Peyer's patch (tissue), 4 donors: ENCODE measurements at regions not wholly inside any gene's neighbourhood (a gene's known extent, or its start where the extent isn't known, plus 50 kb on each side); places are given as distances from the start of the nearest gene placed in this dataset.

Experiments
- DNase-seq, 3 donors: peaks; one replicate each; pipeline ENCODE4 v3.0.0-alpha.2; 2017 to 2019
- H3K27ac ChIP-seq, 4 donors: fragments of 200-600 bp; sonication (generic); one replicate each; pipeline ENCODE4 v1.5.1; 2016 to 2019
- H3K27me3 ChIP-seq, 2 donors: fragments of 200-600 bp; sonication (generic); one replicate each; pipeline ENCODE4 v1.5.1; 2019
- H3K36me3 ChIP-seq, 3 donors: fragments of 200-600 bp; sonication (generic); one replicate each; pipeline ENCODE4 v1.5.1; 2016 to 2019
- H3K4me1 ChIP-seq, 4 donors: fragments of 200-600 bp; sonication (generic); one replicate each; pipeline ENCODE4 v1.5.1; 2016 to 2019
- H3K4me3 ChIP-seq, 4 donors: fragments of 200-600 bp; sonication (generic); 1 replicate in 3 of 4; 2 replicates in 1 of 4; pipeline ENCODE4 v1.5.1; 2016 to 2019; ENCODE audit warnings: mild to moderate bottlenecking in 1 of 4
- H3K9me3 ChIP-seq, 4 donors: fragments of 200-600 bp; sonication (generic); one replicate each; pipeline ENCODE4 v1.5.1; 2016 to 2019; ENCODE audit warnings: mild to moderate bottlenecking in 1 of 4
- POLR2A ChIP-seq, 2 donors: fragments of 450-650 bp; IDR thresholded peaks; one replicate each; pipeline ENCODE4 v1.5.1; 2017; ENCODE audit warnings: antibody characterized with exemption in 2 of 2, mild to moderate bottlenecking in 2 of 2, moderate library complexity in 2 of 2
- TF ChIP-seq, protein P1 (sequence below), 6 experiments: fragments of 450-650 bp in 4 of 6; fragments of 200-600 bp in 2 of 6; sonication (generic) in 1 of 6; IDR thresholded peaks; one replicate each; pipeline ENCODE4 v1.5.1; 2017 to 2019; ENCODE audit warnings: antibody characterized with exemption in 6 of 6, mild to moderate bottlenecking in 3 of 6, moderate library complexity in 1 of 6

DNA sequence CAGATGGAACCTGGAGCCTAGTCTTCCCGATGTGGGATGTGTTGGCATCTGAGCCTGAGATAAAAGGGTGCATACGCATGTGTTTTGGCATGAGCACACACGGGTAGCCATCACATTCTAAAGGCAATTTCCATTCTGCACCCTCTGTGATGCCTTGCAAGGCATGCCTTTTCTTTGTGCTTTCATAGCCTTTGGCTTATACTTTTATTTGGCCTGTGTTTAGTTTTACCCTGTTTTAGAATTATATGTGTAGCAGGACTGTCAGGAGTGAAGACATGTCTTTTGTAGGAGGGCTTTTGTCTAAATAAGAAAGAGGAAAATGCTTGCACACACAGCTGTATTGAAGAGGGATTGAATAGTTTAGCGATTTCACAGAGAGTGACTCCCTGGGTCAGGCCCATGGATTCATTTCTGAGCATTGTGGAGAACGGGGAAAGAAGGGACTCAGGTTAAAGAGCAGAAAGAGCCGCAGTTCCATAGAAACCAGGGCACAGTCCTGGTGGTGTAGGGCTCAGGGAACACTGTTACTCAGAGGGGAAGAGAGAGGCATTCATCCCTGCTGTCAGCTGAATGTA, 530.2 kb downstream of the DHX35 start:
- no peaks in the 10 kb centered on the region for H3K9me3 ChIP-seq
- no peaks in the 10 kb centered on the region for H3K4me1 ChIP-seq
- H3K27ac ChIP-seq, result no peak overlapping the region
- no peak for TF ChIP-seq POLR2A (IDR thresholded peaks at IDR 0.05)
- TF ChIP-seq, protein P1, sequence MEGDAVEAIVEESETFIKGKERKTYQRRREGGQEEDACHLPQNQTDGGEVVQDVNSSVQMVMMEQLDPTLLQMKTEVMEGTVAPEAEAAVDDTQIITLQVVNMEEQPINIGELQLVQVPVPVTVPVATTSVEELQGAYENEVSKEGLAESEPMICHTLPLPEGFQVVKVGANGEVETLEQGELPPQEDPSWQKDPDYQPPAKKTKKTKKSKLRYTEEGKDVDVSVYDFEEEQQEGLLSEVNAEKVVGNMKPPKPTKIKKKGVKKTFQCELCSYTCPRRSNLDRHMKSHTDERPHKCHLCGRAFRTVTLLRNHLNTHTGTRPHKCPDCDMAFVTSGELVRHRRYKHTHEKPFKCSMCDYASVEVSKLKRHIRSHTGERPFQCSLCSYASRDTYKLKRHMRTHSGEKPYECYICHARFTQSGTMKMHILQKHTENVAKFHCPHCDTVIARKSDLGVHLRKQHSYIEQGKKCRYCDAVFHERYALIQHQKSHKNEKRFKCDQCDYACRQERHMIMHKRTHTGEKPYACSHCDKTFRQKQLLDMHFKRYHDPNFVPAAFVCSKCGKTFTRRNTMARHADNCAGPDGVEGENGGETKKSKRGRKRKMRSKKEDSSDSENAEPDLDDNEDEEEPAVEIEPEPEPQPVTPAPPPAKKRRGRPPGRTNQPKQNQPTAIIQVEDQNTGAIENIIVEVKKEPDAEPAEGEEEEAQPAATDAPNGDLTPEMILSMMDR (IDR thresholded peaks at IDR 0.05), result no peak
- no peaks in the 10 kb centered on the region for H3K27me3 ChIP-seq
- H3K4me3 ChIP-seq, result no peak overlapping the region
- no peak for DNase-seq
- no peaks in the 10 kb centered on the region for H3K36me3 ChIP-seq

DNA sequence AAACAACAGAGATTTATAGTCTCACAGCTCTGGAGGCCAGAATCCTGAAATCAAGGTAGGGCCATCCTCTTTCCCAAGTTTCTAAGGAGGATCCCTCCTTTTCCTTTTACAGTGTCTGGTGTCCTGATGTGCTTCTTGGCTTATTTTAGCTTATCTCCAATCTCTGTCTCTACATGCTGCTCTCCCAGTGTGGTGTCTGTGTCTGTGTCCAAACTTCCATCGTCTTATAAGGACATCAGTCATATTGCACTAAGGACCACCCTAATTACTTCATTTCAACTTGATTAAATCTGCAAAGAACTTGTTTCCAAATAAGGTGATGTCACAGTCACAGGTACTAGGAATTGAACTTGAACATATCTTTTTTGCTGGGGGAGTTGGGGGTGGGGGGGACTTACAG, 529.6 kb downstream of the DHX35 start:
- H3K27ac ChIP-seq, result no peak overlapping the region
- H3K4me3 ChIP-seq, result no peak overlapping the region
- no peaks in the 10 kb centered on the region for H3K4me1 ChIP-seq
- no peaks in the 10 kb centered on the region for H3K27me3 ChIP-seq
- H3K9me3 ChIP-seq, result no peaks in the 10 kb centered on the region
- DNase-seq, result no peak
- TF ChIP-seq, protein P1 (IDR thresholded peaks at IDR 0.05), result no peak
- TF ChIP-seq POLR2A (IDR thresholded peaks at IDR 0.05), result no peak
- no peaks in the 10 kb centered on the region for H3K36me3 ChIP-seq

DNA sequence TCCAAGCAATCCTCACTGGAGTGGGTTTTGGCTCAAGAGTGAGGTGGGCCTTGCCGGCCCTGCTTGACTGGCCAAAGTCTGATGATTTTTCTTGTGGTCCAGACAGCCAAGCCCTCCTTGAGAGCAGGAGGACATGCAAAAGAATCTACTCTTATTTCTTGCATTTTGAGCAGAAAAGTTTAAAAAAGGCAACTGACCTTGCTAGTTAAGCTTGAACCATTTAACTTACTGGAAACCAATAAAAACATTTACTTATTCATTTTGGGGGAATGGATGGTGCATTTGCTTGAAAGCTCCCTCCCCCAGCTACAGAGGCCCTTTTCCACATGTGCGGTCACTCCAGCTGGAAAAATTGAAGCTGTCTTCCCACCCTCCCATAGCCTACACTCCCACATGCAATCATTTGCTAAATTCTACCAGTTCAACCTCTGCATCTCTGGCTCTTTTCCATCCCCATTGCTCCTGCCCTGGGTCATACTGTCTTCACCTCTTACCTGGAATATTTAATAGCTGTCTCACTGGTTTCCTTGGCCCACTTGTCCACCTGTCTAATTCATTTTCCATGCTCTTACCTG, 527.9 kb downstream of the DHX35 start:
- Histone ChIP-seq H3K4me1 (no peaks in the 10 kb centered on the region), H3K27ac (no peak overlapping the region), H3K9me3 (no peaks in the 10 kb centered on the region), H3K36me3 (no peaks in the 10 kb centered on the region), H3K4me3 (no peak overlapping the region), H3K27me3 (no peaks in the 10 kb centered on the region)
- no peak for TF ChIP-seq POLR2A (IDR thresholded peaks at IDR 0.05)
- TF ChIP-seq, protein P1 (IDR thresholded peaks at IDR 0.05), result no peak
- DNase-seq, result no peak

DNA sequence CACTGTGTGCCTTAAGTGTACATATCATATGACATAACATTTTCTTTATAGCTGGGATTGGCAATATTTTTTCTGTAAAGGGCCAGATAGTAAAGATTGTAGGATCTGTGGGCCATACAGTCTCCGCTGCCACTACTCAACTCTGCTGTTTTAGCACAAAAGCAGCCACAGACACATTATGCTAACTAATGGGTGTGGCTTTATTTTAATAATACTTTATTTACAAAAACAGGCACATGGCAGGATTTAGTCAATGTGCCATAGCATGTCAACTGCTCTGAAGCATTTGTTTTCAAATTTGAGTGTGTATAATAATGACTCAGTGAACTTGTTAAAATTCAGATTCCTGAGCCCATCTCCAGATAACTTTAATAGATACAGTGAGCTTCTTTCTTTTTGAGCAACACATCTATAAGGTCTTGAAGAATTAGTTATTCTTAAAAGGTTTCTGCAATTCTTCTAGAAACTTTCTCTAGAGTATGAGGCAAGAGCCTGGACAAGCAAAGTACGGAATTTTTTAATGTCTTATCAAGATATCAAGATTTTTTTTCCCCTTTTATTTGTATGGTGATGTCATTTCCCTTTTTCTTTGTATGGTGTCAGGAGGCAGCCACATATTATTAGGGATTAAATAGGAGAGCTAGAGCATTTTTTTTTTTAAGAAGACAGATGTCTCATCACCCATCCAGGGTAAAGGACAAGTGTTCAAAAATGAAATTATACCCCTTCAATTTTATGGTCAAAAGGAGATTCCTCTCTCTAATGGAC, 518.3 kb downstream of the DHX35 start:
- DNase-seq, result no peak
- H3K4me1 ChIP-seq, result no peaks in the 10 kb centered on the region
- no peaks in the 10 kb centered on the region for H3K9me3 ChIP-seq
- H3K27ac ChIP-seq, result no peak overlapping the region
- no peaks in the 10 kb centered on the region for H3K36me3 ChIP-seq
- TF ChIP-seq, protein P1 (IDR thresholded peaks at IDR 0.05), result no peak
- TF ChIP-seq POLR2A (IDR thresholded peaks at IDR 0.05), result no peak
- no peak overlapping the region for H3K4me3 ChIP-seq
- no peaks in the 10 kb centered on the region for H3K27me3 ChIP-seq

DNA sequence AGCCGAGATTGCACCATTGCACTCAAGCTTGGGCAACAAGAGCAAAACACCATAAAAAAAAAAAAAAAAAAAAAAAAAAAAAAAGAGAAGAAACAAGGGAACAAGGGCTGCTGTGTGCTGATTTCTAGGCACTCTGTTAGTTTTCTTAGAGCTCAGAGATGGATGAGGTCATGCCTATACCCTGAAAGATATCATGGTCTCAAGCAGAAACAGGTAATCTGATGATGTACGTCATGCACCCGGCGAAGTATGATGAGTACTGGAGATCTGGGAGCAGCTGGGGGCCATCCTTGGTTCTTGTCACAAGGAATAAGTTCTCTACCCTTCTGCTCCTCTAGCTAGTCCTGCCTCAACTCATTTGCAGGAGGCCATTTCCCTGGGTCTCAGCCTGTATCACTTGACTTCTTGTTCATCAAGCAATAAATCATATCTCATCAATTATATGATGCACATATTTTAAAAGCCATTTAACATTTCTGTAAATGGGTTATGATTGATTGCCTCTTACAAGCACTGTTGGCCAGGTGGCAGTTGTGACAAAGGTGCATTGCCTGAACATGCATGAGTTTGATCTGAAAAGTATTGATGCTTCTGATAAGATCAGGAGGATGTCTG, 517.2 kb downstream of the DHX35 start:
- no peak overlapping the region for H3K4me3 ChIP-seq
- no peak for DNase-seq
- no peaks in the 10 kb centered on the region for H3K27me3 ChIP-seq
- H3K36me3 ChIP-seq, result no peaks in the 10 kb centered on the region
- TF ChIP-seq, protein P1 (IDR thresholded peaks at IDR 0.05), result no peak
- TF ChIP-seq POLR2A (IDR thresholded peaks at IDR 0.05), result no peak
- H3K4me1 ChIP-seq, result no peaks in the 10 kb centered on the region
- no peaks in the 10 kb centered on the region for H3K9me3 ChIP-seq
- H3K27ac ChIP-seq, result no peak overlapping the region
